Ishikawa (cell line): ENCODE measurements at regions not wholly inside any gene's neighbourhood (a gene's known extent, or its start where the extent isn't known, plus 50 kb on each side); places are given as distances from the start of the nearest gene placed in this dataset.

Experiments
- CEBPB ChIP-seq: IDR thresholded peaks from 2 replicates; pipeline ENCODE4 v1.6.1; 2012
- CREB1 ChIP-seq: IDR thresholded peaks from 2 replicates; pipeline ENCODE4 v1.6.1; 2012; ENCODE audit warnings: low read depth
- EP300 ChIP-seq: IDR thresholded peaks from 2 replicates; pipeline ENCODE4 v1.6.1; 2012; ENCODE audit warnings: borderline replicate concordance
- TCF12 ChIP-seq: IDR thresholded peaks from 2 replicates; pipeline ENCODE4 v1.6.1; 2012; ENCODE audit warnings: low read depth
- TEAD4 ChIP-seq: IDR thresholded peaks from 2 replicates; pipeline ENCODE4 v1.6.1; 2012
- YY1 ChIP-seq: IDR thresholded peaks from 2 replicates; pipeline ENCODE4 v1.6.1; 2012; ENCODE audit warnings: low read depth
- TF ChIP-seq, protein P1 (sequence below): IDR thresholded peaks from 2 replicates; pipeline ENCODE4 v1.6.1; 2012
- TF ChIP-seq, protein P2 (sequence below): IDR thresholded peaks from 2 replicates; pipeline ENCODE4 v1.6.1; 2012; ENCODE audit warnings: low read depth, mild to moderate bottlenecking

DNA sequence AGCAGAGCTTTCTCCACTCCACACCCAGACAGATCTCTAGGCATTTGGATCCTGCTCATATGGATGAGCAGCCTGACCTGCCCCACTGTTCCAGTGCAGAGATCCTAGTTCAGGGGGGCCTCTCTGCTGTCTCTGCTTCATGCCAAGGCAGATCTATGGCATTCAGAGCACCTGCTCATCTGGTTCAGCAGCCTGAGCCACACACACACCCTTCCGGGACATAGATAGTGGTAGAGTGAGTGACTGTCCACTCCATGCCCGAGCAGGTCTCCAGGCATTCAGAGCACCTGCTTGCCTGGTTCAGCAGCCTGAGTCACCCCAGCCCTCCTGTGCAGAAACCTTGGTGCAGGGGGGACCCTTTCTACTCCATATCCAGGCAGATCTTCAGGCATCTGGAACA, 54.3 kb upstream of the ZNF800 start:
- TF ChIP-seq CEBPB (no peak), EP300 (no peak), TEAD4 (no peak), TCF12 (no peak), YY1 (no peak), CREB1 (no peak)
- TF ChIP-seq, protein P1, sequence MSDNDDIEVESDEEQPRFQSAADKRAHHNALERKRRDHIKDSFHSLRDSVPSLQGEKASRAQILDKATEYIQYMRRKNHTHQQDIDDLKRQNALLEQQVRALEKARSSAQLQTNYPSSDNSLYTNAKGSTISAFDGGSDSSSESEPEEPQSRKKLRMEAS: no peak
- TF ChIP-seq, protein P2, sequence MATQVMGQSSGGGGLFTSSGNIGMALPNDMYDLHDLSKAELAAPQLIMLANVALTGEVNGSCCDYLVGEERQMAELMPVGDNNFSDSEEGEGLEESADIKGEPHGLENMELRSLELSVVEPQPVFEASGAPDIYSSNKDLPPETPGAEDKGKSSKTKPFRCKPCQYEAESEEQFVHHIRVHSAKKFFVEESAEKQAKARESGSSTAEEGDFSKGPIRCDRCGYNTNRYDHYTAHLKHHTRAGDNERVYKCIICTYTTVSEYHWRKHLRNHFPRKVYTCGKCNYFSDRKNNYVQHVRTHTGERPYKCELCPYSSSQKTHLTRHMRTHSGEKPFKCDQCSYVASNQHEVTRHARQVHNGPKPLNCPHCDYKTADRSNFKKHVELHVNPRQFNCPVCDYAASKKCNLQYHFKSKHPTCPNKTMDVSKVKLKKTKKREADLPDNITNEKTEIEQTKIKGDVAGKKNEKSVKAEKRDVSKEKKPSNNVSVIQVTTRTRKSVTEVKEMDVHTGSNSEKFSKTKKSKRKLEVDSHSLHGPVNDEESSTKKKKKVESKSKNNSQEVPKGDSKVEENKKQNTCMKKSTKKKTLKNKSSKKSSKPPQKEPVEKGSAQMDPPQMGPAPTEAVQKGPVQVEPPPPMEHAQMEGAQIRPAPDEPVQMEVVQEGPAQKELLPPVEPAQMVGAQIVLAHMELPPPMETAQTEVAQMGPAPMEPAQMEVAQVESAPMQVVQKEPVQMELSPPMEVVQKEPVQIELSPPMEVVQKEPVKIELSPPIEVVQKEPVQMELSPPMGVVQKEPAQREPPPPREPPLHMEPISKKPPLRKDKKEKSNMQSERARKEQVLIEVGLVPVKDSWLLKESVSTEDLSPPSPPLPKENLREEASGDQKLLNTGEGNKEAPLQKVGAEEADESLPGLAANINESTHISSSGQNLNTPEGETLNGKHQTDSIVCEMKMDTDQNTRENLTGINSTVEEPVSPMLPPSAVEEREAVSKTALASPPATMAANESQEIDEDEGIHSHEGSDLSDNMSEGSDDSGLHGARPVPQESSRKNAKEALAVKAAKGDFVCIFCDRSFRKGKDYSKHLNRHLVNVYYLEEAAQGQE: no peak
